LNCAP (cell line): ENCODE measurements at regions not wholly inside any gene's neighbourhood (a gene's known extent, or its start where the extent isn't known, plus 50 kb on each side); places are given as distances from the start of the nearest gene placed in this dataset.

Experiments
- TF ChIP-seq, protein P1 (sequence below): fragments of 450-650 bp; IDR thresholded peaks from 2 replicates; pipeline ENCODE4 v1.5.1; 2017; ENCODE audit warnings: mild to moderate bottlenecking

DNA sequence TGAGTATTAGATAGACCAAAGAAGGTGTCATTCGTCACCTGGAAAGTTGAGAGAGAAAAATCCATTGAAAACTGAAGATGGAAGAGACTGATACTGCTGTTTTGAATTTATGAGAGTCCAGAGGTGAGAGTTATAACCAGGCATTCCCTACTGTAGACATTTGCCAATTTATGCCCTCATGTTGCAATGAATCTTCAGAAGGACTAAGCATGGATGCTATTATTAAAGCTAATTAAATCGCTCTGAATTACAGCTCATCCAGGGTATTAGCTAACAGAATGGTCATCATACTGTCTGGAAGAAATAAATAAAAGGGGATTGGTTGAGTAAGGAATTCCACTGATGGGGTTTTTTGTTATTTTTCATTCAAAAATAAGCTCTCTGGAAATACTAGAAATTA is 101.6 kb upstream of the PLPP4 start:
- TF ChIP-seq, protein P1, sequence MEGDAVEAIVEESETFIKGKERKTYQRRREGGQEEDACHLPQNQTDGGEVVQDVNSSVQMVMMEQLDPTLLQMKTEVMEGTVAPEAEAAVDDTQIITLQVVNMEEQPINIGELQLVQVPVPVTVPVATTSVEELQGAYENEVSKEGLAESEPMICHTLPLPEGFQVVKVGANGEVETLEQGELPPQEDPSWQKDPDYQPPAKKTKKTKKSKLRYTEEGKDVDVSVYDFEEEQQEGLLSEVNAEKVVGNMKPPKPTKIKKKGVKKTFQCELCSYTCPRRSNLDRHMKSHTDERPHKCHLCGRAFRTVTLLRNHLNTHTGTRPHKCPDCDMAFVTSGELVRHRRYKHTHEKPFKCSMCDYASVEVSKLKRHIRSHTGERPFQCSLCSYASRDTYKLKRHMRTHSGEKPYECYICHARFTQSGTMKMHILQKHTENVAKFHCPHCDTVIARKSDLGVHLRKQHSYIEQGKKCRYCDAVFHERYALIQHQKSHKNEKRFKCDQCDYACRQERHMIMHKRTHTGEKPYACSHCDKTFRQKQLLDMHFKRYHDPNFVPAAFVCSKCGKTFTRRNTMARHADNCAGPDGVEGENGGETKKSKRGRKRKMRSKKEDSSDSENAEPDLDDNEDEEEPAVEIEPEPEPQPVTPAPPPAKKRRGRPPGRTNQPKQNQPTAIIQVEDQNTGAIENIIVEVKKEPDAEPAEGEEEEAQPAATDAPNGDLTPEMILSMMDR: no peak

DNA sequence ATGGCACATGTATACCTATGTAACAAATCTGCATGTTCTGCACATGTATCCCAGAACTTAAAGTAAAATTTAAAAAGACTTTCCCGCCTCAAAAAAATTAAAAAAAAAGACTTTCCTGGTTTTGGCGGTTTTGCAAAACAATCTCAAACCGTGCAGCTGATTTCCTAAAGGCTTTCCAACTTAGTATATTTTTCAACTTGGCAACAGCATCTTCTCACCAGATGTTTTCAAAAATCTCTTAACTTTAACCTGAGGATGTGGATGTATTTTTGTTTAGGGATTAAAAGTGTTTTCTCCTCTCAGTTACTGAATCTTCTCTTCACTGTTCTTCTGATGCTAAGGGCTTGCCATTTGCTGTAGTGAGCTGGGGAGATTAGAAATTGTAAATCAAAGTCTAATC is 96.5 kb upstream of the PLPP4 start:
- TF ChIP-seq, protein P1: no peak

DNA sequence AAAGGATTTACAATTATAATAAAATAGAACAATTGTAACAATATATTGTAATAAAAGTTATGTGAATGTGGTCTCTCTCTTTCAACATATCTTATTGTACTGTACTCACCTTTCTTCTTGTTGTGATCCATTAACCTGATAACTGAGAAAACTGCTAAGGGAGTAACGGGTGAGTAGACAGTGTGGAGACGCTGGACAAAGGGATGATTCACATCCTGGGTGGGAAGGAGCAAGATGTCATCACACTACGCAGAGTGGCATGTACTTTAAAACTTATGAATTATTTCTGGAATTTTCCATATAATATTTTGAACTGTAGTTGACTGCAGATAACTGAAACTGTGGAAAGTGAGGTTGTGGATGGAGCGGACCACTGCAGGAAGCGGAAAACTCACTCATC is 91.2 kb upstream of the PLPP4 start:
- TF ChIP-seq, protein P1: no peak

DNA sequence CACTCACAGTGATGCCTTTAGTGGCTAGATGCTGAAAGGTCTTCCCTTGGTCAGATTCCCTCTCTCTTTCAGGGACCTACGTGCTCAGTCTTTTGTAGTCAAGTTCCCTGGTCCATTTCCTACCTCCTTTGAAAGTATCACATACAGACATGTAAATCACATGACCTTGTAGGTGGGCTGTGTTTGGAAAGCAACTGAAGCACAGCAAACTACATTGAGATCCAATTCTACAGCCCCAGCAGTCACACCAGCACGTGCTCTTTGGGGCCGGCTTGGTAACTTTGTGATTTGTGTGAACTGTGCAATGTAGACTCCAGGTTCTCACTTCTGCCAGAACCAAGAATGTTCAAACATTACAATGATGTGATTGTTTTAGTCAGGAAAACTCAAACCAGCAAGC is 89.7 kb upstream of the PLPP4 start:
- TF ChIP-seq, protein P1: no peak

DNA sequence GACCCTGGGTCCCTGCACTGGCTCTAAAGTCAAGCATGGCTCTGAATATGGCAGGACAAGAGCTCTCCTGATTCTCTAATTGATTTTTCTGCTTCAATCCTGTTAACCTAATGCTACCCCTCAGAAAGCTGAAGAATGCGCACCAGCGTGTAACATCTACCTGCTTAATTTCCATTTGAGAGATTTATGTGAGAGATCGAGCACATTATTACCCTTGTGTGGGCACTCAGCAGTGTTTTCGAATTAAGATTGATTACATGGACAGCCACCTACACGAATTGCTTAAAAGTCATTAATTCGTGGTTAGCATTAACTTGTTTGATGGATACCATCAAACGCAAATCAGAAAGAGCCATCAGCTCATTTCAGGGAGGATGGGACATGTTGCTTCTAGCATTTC is 88.7 kb upstream of the PLPP4 start:
- TF ChIP-seq, protein P1: no peak

DNA sequence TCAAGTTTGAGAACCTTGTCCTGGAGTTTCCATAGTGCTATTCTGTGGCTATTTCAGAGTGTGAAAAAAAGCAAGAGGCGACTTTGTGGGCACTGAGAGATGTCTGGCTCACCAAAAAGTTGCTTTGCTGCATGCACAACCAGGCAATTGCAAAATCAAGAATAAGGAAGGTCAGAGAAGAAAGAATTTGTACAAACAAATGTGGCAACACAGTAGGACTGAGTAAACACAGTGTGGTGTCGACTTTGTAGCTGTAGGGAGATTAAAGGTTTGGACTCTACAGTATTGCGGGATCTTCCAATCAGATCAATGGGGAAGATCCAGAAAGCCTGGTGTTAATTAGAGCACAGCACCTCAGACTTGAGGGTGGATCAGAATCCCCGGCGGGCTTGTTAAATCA is 88.1 kb upstream of the PLPP4 start:
- TF ChIP-seq, protein P1: no peak

DNA sequence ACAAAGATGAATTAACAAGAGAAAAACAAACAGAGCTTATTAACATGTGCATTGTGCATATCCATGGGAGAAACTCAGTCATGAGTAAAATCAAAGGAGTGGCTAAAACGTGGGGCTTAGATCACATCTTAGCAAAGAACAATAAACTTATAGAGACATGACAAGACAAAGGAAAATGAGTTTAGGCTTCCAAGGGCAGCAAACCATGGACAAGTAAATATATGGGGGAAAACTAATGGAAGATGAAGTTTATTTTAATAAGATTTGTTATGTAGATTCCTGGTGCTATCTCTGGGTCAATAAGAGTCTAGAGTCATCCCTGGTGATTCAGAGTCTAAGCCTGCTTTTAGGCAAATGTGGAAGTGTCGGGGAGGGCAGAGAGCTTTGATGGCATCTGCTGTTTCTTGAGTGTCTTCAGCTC is 87.2 kb upstream of the PLPP4 start:
- TF ChIP-seq, protein P1: no peak

DNA sequence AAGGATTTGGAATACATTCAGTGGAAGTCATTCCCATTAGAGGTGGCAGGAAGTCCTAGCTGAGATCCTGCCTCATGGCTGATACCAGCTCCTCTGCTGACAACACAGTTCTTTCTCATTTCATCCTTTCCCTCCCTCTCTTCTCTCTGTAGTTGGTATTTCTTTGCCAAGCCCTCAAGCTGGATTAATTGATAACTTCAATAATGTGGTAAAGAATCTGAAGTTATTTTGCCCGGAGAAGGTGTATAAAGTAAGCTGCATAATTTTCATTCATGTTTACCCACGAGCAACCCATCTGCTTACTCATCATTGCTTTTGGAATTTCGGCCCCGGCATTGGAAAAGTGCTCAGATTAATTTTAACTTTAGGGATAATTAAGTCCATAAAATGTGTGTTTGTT is 85.2 kb upstream of the PLPP4 start:
- TF ChIP-seq, protein P1: no peak
